ENCODE measurements at regions not wholly inside any gene's neighbourhood (a gene's known extent, or its start where the extent isn't known, plus 50 kb on each side); places are given as distances from the start of the nearest gene placed in this dataset.
"Not testable (repeated sequence)": the region's sequence is repeated elsewhere in the genome, so short reads cannot be mapped to it uniquely, and the experiment has no call there.

DNA sequence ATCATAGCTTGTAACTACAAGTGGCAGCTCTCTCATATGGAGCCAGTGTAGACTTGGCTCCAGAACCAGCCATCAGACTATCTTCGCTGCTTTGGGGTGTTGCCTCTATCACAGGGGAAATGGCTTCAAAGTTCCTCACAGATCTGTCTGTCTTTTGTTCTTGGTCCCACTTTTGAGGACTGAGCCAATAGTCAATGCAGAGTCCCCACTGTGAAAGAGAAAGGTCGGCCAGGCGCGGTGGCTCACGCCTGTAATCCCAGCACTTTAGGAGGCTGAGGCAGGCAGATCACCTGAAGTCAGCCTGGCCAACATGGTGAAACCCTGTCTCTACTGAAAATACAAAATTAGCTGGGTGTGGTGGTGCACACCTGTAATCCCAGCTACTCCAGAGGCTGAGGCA, 86.9 kb upstream of the FZD7 start:
- not testable (repeated sequence) for DNase-seq (ENCODE audit: extremely low read depth, low read depth)

DNA sequence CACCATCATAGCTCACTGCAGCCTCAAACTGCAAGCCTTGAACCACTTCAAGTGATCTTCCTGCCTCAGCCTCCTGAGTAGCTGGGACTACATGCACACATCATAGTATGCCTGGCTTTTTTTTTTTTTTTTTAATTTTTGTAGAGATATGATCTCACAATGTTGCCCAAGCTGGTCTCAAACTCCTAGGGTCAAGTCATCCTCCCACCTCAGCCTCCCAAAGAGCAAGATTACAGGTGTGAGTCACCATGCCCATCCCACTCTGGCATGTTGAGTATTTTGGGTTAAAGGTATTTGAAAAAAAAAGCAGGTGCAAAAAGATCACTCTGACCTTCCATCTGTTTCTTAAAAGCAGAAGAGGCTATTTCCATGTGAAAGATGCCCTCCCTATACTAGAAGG, 86.4 kb upstream of the FZD7 start:
- DNase-seq (ENCODE audit: extremely low read depth, low read depth), result no peak

DNA sequence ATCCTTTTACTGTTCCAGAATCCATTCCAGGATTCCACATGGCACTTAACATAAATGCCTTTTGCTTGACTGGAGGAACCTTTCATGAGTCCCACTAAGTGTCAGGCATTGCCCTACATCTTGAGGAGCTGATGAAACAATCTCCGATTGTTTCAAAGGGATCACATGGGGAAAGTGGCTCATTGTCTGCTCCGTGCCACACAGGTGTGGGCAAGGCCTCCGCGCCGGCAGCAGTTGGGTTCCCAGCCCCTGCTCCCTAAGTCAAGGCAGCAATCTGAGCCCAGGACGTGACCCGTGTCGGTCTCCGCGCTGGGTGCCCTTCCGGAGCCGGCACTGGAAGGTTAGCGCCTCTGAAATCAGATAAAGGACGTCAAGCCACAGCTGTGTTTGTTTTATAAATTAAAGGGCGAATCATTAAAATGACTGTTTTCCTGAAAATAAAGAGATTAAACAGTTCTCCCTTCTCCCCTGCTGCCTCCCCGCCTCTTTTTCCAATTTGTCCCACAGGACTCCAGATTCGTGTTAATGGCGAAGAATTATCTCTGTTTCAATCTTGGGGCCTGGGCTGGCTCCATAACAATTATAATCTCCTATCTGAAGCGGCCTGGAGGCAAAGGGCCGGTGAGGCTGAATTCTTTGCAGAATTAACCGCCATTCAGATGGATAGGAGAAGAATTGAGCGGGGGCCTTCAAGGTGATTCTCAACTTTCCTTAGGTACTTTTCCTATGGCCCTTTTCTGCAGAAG, 84.3 kb upstream of the FZD7 start:
- no peak for DNase-seq (ENCODE audit: extremely low read depth, low read depth)

DNA sequence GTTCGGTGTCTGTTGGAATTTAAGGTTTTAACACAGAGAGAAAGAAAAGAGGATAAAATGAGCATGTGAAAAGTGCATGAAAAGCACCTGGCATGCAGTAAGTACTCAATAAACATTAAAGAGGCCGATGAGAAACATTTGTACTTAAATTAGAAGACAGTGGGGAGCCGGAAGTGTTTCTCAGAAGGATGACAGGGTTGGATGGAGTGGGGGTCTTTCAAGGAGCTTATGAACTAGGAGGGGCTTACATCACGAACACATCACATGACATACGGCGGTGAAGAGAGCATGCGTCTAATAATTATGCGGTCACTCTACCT, 83.8 kb upstream of the FZD7 start:
- DNase-seq (ENCODE audit: extremely low read depth, low read depth), result no peak

DNA sequence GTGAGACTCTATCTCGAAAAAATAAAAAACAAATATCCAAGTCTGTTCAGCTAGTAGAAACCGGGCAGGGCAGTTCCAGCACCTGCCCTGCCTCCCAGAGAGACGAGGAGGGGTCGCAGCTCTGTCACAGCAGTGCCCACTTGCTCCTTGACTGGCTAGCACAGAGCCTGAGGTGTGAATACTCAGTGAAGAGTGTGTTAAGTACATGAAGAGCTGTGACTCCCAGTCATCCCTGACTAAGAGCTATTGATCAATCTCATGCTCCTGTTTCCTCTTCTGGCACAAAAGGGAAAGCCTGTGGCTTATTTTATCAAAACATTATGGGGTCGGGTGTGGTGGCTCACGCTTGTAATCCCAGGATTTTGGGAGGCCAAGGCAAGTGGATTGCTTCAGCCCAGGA, 83.0 kb upstream of the FZD7 start:
- DNase-seq (ENCODE audit: extremely low read depth, low read depth), result no peak

DNA sequence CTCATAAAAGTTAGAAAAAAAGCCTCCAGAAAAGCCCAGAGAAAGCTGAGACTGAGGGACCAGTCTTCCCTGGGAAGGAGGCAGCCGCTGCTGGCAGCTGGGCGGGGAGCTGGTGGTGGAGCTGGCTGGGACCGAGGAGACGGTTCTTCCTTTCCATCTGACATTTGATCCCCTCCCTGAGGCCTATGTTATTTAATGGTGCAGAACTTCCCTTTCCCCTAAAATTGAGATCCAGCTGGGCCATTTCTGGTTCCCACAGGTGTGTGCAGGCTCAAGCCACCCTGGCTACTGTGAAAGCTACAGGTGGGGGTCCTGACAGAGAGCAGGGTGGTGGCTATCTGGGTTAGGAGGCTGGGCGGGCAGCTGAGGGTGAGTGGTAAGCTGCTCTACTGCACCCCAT, 81.5 kb upstream of the FZD7 start:
- no peak for DNase-seq (ENCODE audit: extremely low read depth, low read depth)

DNA sequence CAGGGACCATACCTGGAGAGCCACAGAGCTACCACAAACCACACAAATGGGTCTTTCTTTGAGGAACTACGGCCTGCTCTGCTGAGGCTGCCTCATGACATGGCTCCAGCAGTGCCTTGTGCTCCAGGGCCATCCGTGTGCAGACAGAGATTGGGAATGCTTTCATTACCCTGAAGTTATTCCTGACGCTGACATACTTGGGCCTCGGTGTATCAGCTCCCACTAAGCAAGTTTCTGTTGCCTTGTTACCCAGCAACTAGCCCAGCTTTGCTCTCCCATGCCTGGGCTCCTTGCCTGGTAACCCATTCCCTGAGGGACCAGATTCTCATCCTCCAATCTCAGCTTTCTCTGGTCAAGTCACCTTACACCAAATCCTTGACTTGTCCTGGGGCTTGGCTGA, 80.3 kb upstream of the FZD7 start:
- DNase-seq (ENCODE audit: extremely low read depth, low read depth), result no peak

DNA sequence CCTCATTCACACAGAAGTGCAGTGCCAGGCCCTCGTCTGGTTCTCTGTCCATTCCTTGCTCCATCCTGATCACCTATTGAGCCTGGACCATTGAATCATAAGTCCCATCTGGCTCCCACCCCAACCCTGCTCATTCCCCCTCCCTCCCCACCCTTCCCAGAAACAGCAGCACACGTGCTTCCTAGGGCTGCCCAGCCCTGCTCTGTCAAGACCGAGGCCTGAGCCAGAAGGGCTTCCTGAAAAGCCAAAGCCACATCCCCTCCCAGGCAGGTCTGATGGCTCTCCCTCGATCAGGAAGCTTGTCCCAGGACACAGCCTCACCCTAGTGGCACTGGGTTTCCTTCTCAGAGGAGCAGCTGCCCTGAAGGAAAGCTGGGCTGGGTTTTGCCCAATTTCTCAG, 79.8 kb upstream of the FZD7 start:
- no peak for DNase-seq (ENCODE audit: extremely low read depth, low read depth)

DNA sequence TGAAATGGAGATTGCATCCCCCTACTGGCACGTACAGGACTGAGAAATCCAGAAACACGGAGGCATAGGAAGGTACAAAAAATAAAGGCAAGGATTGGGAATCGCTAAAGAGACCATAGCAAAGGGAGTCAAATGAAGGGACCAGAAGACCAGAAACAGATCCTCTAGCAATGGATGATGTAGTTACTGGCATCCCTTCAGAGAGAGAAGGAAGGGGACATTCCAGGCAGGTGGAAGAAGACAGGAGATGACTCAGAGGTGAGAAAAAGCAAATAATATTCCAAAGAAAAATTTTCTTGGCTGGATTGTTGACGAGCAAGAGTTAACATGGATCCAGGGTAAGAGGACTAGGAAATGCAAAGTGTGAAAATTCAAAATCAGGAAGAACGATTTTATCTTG, 78.4 kb upstream of the FZD7 start:
- DNase-seq (ENCODE audit: extremely low read depth, low read depth), result no peak

DNA sequence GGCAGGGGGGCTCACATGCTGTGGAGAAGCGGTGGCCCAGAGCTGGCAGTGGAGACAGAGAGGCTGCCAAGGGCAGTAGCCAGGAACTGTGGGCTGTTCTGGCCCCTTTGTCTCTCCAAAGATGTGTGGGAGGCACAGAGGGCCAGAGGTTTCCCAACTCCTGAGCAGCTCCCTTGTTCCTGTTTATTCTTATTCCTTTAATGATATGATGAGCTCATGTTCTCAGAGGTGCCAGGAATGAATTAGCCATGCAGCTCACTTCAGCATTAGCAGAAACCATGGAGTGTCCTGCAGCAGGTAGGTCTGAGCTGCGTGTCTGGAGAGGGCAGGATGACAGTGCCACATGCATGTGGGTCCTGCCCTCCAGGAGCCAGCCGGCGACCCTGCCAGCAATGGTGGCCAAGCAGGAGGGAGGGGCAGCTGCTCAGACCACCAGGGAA, 77.9 kb upstream of the FZD7 start:
- DNase-seq (ENCODE audit: extremely low read depth, low read depth), result no peak

DNA sequence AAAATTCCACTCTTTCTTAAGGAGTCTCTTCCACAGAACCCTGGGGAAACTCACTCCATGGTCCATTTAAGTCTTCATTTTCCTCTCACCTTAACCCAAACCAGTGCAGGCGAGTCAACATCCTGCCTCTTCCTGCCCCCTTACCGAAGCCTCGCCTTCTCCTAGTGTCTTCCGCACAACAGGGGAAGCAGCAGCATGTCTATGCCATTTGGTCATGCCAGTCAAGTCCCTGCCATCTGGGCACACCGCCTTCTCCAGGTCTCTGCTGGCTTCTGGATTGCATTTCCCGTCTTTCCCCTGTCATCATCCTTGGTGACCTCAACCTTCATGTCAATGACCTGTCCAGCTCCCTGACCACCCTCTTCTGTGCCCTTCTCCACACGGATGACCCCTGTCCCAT, 77.3 kb upstream of the FZD7 start:
- DNase-seq (ENCODE audit: extremely low read depth, low read depth), result no peak

DNA sequence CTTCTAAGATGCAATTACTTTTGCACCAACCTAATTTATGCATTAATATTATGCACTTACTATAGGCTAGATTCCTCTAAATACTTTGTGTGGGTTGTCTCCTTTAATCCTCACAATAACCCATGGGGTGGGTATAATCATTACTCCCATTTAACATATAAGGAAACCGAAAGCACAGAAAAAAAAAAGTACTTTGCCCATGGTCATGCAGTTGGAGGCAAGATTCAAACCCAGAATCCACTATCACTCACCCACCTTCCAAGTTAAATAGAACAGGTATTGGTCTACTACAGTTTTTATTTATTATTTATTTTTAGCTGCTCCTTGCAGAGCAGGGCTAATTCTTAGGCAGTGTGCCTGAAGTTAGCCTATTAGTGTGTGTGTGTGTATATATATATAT, 76.6 kb upstream of the FZD7 start:
- no peak for DNase-seq (ENCODE audit: extremely low read depth, low read depth)

DNA sequence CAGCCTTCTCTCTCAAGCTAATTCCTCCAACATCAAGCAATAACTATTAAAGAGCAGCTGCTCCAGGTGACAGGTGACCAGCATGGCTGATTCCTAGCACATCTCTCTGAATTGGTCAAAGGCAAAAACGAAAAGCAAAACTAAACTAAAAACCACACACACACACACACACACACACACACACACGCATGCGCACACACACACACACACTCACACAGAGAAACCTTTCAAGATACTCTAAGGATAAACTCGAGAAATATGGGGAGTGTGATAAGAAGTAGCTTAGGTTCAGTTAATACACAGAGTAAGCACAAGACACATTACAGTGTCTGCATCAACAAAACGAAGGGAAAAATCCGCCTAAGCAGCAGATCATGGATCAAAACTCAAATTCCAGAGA, 74.5 kb upstream of the FZD7 start:
- no peak for DNase-seq (ENCODE audit: extremely low read depth, low read depth)

DNA sequence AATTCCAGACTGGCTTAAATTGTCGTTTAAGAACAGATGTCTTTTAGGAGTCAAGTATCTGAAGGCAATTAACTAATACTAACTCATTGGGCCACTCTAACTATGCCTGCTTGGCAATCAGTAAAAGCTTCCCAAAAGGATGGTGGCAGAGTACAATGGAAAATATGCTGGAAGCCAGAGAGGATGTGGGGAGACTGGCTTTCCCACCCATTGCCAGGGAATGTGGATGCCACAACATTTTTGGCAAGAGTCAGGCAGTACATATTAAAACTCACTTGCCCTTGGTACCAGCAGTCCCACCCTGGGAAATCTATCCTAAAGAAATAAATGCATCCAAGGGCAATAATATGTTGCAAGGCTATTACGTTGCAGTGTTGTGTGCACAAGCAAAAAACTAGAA, 74.0 kb upstream of the FZD7 start:
- DNase-seq (ENCODE audit: extremely low read depth, low read depth), result no peak

DNA sequence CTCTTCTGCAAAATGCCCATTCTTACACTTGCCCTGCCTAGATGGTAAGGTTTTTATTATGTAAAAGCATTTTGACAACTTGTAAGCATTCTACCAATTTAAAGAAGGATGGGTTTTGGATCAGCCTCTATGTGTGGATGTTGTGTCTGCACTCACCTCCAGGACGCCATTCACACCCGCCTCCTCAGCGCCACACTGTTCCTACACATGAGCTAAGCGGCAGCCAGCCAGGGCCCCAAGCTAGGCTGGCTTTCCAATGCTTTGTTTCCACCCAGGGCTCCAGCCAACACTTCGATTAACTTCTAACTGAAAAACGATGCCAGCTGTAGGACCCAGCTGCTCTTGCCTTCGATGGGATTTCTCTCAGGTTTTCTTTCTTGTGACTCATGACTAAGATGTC, 73.3 kb upstream of the FZD7 start:
- DNase-seq (ENCODE audit: extremely low read depth, low read depth), result no peak

DNA sequence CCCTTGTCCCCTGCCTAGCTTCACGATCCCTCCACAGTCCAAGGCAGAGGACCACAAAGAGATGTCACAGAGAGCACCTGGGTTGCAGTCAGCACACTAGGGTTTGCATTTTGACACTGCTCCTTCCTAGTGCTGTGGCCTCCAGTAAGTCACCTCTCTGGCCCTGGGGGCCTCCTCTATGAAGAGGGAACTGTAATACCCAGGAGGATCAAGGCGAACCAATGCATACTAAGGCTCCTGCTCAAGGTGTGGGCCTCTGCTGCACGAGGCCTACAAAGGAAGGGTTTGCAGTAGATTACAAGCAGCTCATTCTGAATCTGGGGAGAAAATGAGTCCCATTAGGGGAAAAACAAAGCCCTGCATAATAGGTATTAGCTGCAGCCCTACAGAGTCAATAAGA, 72.3 kb upstream of the FZD7 start:
- DNase-seq (ENCODE audit: extremely low read depth, low read depth), result no peak

DNA sequence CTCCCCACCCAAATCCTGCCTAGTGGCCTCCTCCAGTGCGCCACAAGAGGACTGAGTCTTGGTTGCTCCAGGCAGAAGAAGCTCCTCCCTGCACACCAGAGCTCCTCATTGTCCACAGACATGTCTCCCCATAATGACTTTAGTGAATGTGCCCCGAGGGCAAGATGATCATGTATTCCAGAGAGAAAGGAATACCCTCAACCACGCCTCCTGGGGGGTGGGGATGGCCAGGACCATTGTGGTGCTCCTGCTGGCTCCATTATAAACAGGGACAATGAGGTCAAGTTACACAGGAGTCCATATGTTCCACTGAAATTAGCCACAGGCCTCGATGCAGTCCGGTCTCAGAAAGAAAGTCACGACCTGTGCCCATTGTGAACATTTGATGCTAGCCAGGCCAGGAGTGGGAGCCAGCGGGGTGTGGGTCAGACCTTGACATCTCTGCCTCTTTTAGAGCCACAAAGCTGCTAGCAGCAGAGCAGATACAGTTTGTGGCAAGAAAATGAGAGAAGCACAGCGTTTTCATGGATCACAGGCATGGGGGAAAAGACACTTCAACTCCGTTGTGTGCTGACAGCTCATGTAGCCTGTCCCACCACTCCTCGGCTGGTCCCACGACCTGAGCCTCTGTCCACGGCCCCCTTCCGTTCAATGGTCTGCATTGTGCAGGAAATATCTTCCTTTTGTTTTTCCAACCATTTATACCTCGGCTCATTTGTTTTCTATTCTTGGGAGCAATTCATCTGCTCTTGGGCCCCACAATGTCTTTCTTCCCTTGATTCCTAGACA, 70.7 kb upstream of the FZD7 start:
- no peak for DNase-seq (ENCODE audit: extremely low read depth, low read depth)

DNA sequence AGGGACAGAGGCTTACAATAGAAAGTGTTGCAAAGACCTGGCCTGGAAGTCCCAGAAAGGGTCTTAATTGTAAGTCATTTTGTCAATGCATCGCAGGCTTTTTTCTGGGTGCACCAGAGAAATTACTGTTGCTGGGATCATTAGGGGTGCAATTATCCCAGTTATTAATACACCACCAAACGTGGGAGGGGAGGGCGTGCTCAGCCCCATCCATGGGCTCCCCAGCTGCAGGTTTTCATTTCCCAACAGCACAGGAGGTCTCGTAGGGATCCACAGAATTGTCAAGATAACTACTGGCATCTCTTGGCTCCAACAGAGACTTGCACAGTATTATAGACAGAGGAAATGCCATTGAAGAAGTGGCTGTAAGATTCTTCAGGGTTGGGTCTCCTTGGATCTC, 69.6 kb upstream of the FZD7 start:
- DNase-seq (ENCODE audit: extremely low read depth, low read depth), result no peak

DNA sequence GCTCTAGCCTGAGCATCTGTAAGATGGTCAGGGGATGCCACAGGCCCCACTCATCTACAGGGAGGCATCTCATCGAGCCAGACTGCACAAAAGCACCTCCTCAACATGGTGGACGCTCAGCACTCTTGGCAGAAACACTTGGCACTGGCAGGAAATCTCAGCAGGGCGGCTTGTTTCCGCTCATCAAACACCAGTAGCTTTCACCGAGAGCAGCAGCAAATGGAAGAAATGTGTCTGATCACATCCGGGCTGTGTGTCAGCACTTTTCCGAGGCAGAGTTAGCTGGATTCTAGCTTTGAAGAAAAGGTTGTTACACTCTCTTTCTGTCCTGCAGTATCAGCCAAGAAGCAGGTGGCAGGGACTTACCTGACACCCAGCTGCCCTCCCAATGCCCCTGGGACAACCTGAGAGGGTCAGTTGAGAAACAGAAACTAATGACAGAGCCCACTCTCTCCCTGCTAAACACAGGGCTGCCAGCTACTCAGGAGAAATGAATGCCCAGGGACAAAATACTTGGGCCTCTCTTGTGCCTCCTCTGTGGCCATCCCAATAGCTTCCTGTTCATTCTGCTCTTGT, 68.9 kb upstream of the FZD7 start:
- DNase-seq (ENCODE audit: extremely low read depth, low read depth), result no peak

DNA sequence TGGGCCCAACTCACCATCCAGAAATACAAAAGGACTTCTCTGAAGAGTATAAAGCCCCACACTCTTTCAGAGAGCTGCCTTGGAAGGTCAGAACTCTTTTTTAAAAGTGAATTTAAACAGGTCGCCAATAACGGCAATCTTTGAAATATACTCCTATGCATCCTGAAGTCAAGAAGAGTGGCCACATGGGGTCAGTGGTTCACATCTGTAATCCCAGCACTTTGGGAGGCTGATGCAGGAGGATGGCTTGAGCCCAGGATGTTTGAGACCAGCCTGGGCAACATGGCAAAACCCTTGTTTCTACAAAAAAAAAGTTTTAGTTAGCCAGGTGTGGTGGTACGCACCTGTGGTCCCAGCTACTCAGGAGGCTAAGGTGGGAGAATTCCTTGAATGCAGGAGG, 68.1 kb upstream of the FZD7 start:
- DNase-seq (ENCODE audit: extremely low read depth, low read depth), result peak; percentile 11

DNA sequence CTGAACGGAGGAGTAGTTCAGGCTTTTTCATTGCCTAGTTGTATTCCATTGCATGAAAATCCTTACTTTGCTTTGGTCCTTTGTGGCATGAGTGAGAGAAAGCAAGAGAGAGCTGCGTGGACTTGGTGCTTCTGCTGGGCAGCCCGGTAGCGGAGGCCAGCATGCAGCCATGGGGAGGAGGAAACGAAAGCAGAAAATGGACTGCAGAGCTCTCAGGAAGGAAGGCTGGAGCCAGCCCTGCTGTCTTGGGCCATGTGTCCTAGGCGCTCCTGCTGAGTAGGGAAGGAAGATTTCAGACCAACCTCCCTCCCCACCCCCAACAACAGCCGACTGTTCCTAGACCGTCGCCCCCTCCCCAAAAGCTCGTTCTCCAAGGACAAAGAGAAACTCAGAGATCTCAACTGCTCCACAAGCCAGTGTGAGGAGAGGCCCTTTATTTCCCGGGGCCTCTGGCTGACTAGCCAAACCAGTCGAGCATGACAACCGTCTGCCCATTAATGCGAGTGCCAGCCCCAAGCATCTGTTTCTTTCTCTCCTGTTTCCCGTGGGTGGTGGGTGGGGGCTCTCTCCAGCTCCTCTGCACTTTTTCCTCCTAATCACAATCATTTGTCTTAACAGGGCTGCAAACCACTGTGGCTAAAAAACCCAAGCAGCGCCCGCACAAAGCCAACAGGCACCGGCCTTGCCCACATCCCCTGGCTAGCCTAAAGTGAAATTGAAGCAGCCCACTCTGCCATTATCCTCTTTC, 66.8 kb upstream of the FZD7 start:
- DNase-seq (ENCODE audit: extremely low read depth, low read depth), result no peak

DNA sequence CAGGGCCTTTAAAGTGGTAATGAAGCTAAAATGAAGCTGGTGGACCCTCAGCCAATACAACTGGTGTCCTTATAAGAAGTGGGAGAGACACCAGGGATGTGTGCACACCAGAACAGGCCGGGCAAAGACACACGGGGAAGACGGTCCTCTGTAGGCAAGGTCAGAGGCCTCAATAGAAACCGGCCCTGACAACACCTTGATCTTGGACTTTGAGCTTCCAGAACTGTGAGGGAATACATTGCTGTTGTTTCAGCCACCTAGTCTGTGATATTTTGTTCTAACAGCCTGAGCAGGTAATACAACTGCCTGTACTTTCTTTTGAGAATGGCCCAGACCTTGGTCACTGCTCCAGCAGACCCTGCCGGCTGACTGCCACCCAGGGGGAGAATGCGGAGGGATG, 65.6 kb upstream of the FZD7 start:
- DNase-seq (ENCODE audit: extremely low read depth, low read depth), result no peak

Measured in NCI-H460 (cell line).